Globus pallidus (tissue), 1 donor: ENCODE measurements at regions not wholly inside any gene's neighbourhood (a gene's known extent, or its start where the extent isn't known, plus 50 kb on each side); places are given as distances from the start of the nearest gene placed in this dataset.

Experiments
- DNase-seq: peaks from one replicate; pipeline ENCODE4 v3.0.0-alpha.2; 2015; ENCODE audit warnings: low spot score

DNA sequence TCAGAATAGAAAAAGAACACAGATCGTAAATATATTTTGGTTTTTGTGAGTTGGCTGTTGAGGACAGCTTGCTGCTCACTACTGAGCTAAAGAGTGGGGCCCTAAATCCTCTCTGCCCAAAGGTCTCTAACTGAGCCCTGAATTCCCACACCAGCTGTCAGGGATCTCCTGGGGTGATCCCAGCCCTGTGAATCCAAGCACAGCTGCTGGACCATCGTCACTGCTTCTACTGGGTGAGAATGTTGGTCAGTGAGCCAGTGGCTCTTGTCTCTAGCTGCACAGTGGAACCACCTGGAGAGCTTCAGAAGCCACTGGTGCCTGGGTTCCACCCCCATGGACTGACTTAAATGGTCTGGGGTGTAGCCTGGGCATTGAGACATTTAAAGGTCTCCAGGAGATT is 90.5 kb upstream of the IL12A start:
- DNase-seq = no peak

DNA sequence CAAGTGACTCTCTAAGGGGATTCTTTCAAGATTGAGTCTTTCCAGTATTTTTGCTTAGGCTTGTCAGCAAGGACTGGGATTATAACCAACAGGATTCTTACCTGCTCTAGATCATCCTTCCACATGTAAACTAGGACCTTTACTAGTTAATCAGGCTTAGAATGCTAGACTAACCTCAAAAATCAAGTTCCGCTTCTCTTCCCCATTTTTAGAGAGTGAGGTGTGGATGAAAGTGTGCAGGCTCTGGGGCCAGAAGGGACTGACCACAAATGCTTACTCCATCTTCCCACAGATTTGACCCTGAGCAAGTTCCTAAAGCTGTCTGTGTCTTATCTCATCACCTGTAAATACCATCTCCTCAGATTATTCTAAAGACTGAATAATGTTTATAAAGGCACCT is 89.5 kb upstream of the IL12A start:
- no peak for DNase-seq

DNA sequence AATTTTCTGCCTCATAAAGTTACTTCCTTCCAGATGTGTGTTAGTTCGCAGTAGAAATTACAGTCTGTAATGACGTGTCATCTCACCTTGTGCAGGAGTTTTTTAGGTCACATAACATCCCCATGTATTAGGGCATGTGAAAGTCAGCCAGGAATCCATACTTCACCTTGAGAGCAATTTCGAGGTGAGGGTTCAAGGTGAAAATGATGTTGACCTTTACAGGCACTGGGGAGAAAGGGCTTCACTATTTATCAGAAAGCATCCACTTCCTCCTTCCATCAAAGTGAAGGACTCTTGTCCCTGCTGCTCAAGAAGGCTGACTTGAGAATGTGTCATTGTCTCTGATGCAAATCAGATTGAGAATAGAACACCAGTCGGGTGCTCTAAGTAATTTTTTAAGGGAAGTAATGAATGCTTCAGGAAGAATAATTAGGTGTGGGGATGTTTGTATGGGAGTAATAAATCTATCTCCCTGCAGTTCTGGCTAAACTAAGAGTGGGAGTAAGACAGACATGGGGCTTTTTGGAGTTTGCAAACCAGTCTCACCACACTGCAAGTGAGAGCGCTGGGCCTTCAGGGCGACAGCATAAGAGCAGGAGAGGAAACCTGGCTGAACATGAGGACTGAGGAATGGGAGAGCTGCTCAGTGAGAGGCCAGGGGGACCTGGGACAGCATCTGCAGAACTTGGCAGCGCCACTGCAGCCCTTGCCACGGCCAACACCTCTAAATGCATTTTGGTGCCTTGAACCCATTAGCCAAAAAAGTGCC is 85.9 kb upstream of the IL12A start:
- no peak for DNase-seq

- no peak for DNase-seq
Observed at GRCh38 chr3:159904455-159904854, 84.2 kb upstream of the IL12A start.

DNA sequence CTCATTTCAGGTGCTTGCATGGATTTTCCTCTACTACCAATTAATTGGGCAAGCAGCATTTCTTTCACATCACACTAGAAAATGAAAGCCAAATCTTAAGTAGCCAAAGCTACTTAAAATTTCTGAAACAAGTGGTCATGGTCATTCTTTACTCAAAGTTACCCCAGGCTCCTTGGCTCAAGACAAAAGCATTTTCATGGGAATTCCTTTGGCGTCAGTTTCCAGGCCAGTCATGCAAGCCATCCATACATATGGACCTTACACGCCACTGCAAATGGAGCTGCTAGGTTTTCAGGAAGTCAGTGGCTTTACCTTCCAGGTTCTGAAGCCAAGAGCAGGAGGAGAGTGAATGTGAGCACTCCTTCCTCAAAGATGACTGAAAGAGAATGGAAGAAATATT is 83.7 kb upstream of the IL12A start:
- no peak for DNase-seq

GRCh38 chr3:159907828-159908227 is 80.8 kb upstream of the IL12A start:
- no peak for DNase-seq

GRCh38 chr3:159910991-159911663 is 77.5 kb upstream of the IL12A start:
- no peak for DNase-seq

- DNase-seq = no peak
Observed at GRCh38 chr3:159911664-159912037, 77.0 kb upstream of the IL12A start.

GRCh38 chr3:159913712-159914414 is 74.8 kb upstream of the IL12A start:
- DNase-seq = no peak

GRCh38 chr3:159914426-159914825 is 74.2 kb upstream of the IL12A start:
- DNase-seq = no peak

DNA sequence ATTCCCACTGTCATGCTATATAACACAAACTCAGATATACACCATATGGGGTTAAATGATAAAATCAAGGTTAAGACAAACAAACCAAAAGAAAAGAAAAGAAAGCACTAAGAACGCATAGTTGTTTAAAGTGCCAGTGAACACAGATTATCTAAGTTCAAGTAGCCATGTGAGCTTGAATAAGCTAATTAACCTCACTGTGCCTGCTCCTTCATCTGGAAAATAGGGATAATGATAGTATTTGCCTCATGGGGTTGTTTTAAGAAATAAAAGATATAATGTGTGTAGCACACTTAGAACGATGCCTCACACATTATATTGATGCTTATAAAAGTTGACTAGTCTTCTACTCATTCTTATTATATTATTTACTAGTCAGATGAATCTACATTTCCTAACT is 72.6 kb upstream of the IL12A start:
- no peak for DNase-seq

- no peak for DNase-seq
Observed at GRCh38 chr3:159917141-159917540, 71.5 kb upstream of the IL12A start.

- no peak for DNase-seq
Observed at GRCh38 chr3:159919873-159920272, 68.8 kb upstream of the IL12A start.

DNA sequence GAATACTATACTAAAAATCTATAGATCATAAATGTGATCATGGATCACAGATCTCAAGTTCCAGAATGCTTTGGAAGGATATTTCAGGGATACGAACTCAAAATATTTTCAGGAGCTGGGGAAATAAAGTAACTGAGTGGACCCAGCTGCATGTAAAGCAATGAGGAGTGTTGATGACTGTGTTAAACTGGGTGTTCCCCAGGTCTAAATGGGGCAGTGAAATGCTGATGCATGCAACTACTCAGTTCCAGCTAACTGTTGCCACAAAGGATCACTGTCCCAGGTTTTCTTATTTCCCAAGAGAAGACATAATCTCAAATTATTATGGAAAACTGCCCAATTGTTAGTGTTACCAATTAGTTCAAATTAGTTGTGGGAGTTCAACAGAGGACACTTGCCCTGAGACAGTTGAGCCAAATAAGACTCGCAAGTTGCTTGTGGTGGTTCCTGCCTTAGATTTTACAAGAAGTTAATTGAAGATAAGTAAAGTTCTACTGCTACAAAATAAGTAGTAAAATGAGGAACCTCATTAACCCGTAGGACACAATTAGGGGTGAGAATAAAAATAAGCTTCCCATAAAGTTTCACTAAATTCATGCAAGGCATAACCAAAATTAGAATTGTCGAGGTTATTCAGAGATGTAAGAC is 66.3 kb upstream of the IL12A start:
- no peak for DNase-seq

- DNase-seq = no peak
Observed at GRCh38 chr3:159922861-159923312, 65.7 kb upstream of the IL12A start.

- DNase-seq = no peak
Observed at GRCh38 chr3:159923336-159923735, 65.3 kb upstream of the IL12A start.

DNA sequence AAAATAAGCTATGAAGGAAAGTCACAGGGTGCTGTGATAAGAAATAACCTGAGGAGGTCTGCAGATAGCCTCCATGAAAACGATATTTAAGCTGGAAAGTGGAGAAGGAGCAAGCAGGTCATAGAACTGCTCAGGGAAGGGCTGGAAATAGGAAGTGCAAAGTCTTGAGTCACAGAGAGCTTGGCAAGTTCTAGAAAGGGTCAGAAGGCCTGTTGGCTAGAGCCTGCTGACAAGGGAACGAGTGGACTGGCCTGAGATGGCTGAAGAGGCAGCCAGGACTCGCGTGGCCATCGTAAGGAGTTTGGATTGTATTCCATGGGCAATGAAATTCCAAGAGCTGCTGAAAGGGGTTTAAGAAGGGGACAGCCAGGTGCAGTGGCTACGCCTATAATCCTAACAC is 64.7 kb upstream of the IL12A start:
- DNase-seq = no peak

GRCh38 chr3:159924411-159924810 is 64.2 kb upstream of the IL12A start:
- no peak for DNase-seq

- no peak for DNase-seq
Observed at GRCh38 chr3:159925248-159925647, 63.4 kb upstream of the IL12A start.

DNA sequence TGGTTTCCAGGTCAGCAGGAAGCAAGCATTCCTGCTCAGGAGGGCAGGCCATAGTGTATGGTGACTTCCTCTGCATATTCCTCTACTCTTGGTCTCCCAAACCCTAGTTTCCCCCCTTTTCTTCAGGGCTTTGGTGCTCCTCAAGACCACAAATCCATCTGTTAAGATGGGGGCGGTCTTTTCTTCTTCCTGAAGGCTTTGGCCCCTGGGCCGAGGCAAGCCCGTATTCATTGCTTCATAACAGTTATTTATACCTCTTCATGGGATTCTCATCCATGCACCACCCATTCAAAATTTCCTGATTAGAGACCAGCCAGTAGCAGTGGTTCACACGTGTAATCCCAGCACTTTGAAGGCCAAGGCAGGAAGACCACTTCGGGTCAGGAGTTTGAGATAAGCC is 62.1 kb upstream of the IL12A start:
- DNase-seq = no peak

GRCh38 chr3:159928071-159928491 is 60.6 kb upstream of the IL12A start:
- no peak for DNase-seq

- DNase-seq = no peak
Observed at GRCh38 chr3:159928666-159929065, 60.0 kb upstream of the IL12A start.
